Urinary bladder (tissue), 3 donors: ENCODE measurements at regions not wholly inside any gene's neighbourhood (a gene's known extent, or its start where the extent isn't known, plus 50 kb on each side); places are given as distances from the start of the nearest gene placed in this dataset.

ENCODE experiments used
- DNase-seq: peaks from one replicate; pipeline ENCODE4 v3.0.0-alpha.2; 2015; ENCODE audit errors: extremely low spot score
- H3K27ac ChIP-seq: one replicate; pipeline ENCODE4 v1.5.1; 2013; ENCODE audit warnings: low read depth, mild to moderate bottlenecking, moderate library complexity
- H3K36me3 ChIP-seq: one replicate; pipeline ENCODE4 v1.6.1; 2013; ENCODE audit warnings: mild to moderate bottlenecking, moderate library complexity; ENCODE audit not compliant: insufficient read depth
- H3K4me1 ChIP-seq: one replicate; pipeline ENCODE4 v1.6.1; 2013; ENCODE audit warnings: mild to moderate bottlenecking, moderate library complexity; ENCODE audit not compliant: insufficient read depth
- H3K4me3 ChIP-seq: one replicate; pipeline ENCODE4 v1.5.1; 2013; ENCODE audit warnings: low read depth, low read length
- WGBS: extraction: QIAGEN DNeasy Blood & Tissue Kit; methylation state at CpG from one replicate; pipeline ENCODE4 v1.1.7; 2013; 5-methylcytosine and 5-hydroxymethylcytosine counted together
- donor health status: healthy with polysubstance abuse.
- donor health status: healthy.

GRCh38 chr13:108018371-108018870 is 196.9 kb downstream of the LIG4 start:
- no peak for DNase-seq
- H3K4me1 ChIP-seq: no peaks in the 10 kb centered on the region
- WGBS: 83% methylated on average over 2 of the region's 2 CpGs
- H3K36me3 ChIP-seq: no peaks in the 10 kb centered on the region
- H3K4me3 ChIP-seq: no peak overlapping the region
- no peak overlapping the region for H3K27ac ChIP-seq

GRCh38 chr13:108006619-108007018 is 208.7 kb downstream of the LIG4 start:
- H3K27ac ChIP-seq: no peak overlapping the region
- DNase-seq: no peak
- no peaks in the 10 kb centered on the region for H3K36me3 ChIP-seq
- H3K4me3 ChIP-seq: no peak overlapping the region
- 86% methylated on average over 9 of the region's 9 CpGs for WGBS
- H3K4me1 ChIP-seq: no peaks in the 10 kb centered on the region

GRCh38 chr13:108005231-108005630 is 210.1 kb downstream of the LIG4 start:
- WGBS: 45% methylated on average over 3 of the region's 3 CpGs
- H3K4me1 ChIP-seq: no peaks in the 10 kb centered on the region
- no peaks in the 10 kb centered on the region for H3K36me3 ChIP-seq
- DNase-seq: no peak
- H3K27ac ChIP-seq: no peak overlapping the region
- no peak overlapping the region for H3K4me3 ChIP-seq

- Histone ChIP-seq H3K36me3 (no peaks in the 10 kb centered on the region), H3K27ac (no peak overlapping the region), H3K4me1 (no peaks in the 10 kb centered on the region), H3K4me3 (no peak overlapping the region)
- 91% methylated on average over 3 of the region's 3 CpGs for WGBS
- DNase-seq: no peak
Observed at GRCh38 chr13:108003626-108004025, 211.7 kb downstream of the LIG4 start.

- Histone ChIP-seq H3K4me1 (no peaks in the 10 kb centered on the region), H3K36me3 (no peaks in the 10 kb centered on the region), H3K4me3 (no peak overlapping the region), H3K27ac (no peak overlapping the region)
- WGBS: 74% methylated on average over 3 of the region's 3 CpGs
- DNase-seq: no peak
Observed at GRCh38 chr13:108000998-108001397, 214.3 kb downstream of the LIG4 start.

GRCh38 chr13:107999751-108000150 is 215.6 kb downstream of the LIG4 start:
- no peak for DNase-seq
- Histone ChIP-seq H3K36me3 (no peaks in the 10 kb centered on the region), H3K27ac (no peak overlapping the region), H3K4me1 (no peaks in the 10 kb centered on the region), H3K4me3 (no peak overlapping the region)
- WGBS: 87% methylated on average over 3 of the region's 3 CpGs

GRCh38 chr13:107994137-107994536 is 221.2 kb downstream of the LIG4 start:
- Histone ChIP-seq H3K36me3 (no peaks in the 10 kb centered on the region), H3K4me1 (no peaks in the 10 kb centered on the region), H3K4me3 (no peak overlapping the region), H3K27ac (no peak overlapping the region)
- no peak for DNase-seq

- H3K27ac ChIP-seq: no peak overlapping the region
- no peaks in the 10 kb centered on the region for H3K36me3 ChIP-seq
- DNase-seq: no peak
- no peak overlapping the region for H3K4me3 ChIP-seq
- 51% methylated on average over 4 of the region's 4 CpGs for WGBS
- H3K4me1 ChIP-seq: no peaks in the 10 kb centered on the region
Observed at GRCh38 chr13:107993239-107993949, 221.9 kb downstream of the LIG4 start.

GRCh38 chr13:107992542-107992941 is 222.8 kb downstream of the LIG4 start:
- WGBS: 61% methylated on average over 2 of the region's 2 CpGs
- no peaks in the 10 kb centered on the region for H3K4me1 ChIP-seq
- no peak overlapping the region for H3K27ac ChIP-seq
- no peaks in the 10 kb centered on the region for H3K36me3 ChIP-seq
- H3K4me3 ChIP-seq: no peak overlapping the region
- no peak for DNase-seq

- WGBS: 62% methylated on average over 4 of the region's 4 CpGs
- DNase-seq: no peak
Observed at GRCh38 chr13:107977071-107977574, 238.2 kb downstream of the LIG4 start.

GRCh38 chr13:107976628-107977027 is 238.7 kb downstream of the LIG4 start:
- Histone ChIP-seq H3K36me3 (no peaks in the 10 kb centered on the region), H3K27ac (no peak overlapping the region), H3K4me3 (no peak overlapping the region), H3K4me1 (no peaks in the 10 kb centered on the region)
- WGBS: 77% methylated on average over 4 of the region's 4 CpGs
- no peak for DNase-seq

More at GRCh38 chr13:107977071-107977574, 238.2 kb downstream of the LIG4 start:
- no peak overlapping the region for H3K27ac ChIP-seq
- H3K4me1 ChIP-seq: no peaks in the 10 kb centered on the region
- no peaks in the 10 kb centered on the region for H3K36me3 ChIP-seq
- no peak overlapping the region for H3K4me3 ChIP-seq

GRCh38 chr13:107974409-107974808 is 240.9 kb downstream of the LIG4 start:
- Histone ChIP-seq H3K4me1 (no peaks in the 10 kb centered on the region), H3K4me3 (no peak overlapping the region), H3K36me3 (no peaks in the 10 kb centered on the region), H3K27ac (no peak overlapping the region)
- WGBS: 83% methylated on average over 2 of the region's 2 CpGs
- DNase-seq: no peak

- no peaks in the 10 kb centered on the region for H3K4me1 ChIP-seq
- H3K36me3 ChIP-seq: no peaks in the 10 kb centered on the region
- no peak for DNase-seq
- H3K4me3 ChIP-seq: no peak overlapping the region
- H3K27ac ChIP-seq: no peak overlapping the region
- 72% methylated on average over 1 of the region's 1 CpG for WGBS
Observed at GRCh38 chr13:107969546-107969945, 245.8 kb downstream of the LIG4 start.

GRCh38 chr13:107968470-107968869 is 246.9 kb downstream of the LIG4 start:
- Histone ChIP-seq H3K4me1 (no peaks in the 10 kb centered on the region), H3K27ac (no peak overlapping the region), H3K36me3 (no peaks in the 10 kb centered on the region), H3K4me3 (no peak overlapping the region)
- DNase-seq: no peak
- 85% methylated on average over 1 of the region's 1 CpG for WGBS
